Fibroblast of mammary gland (primary cell): ENCODE measurements at regions not wholly inside any gene's neighbourhood (a gene's known extent, or its start where the extent isn't known, plus 50 kb on each side); places are given as distances from the start of the nearest gene placed in this dataset.

ENCODE experiments used
- DNase-seq: peaks from one replicate; pipeline ENCODE4 v3.0.0-alpha.2; 2010; ENCODE audit warnings: low read depth
- H3K4me3 ChIP-seq: 2 replicates; pipeline ENCODE4 v1.5.1; 2011; ENCODE audit warnings: low read depth, mild to moderate bottlenecking, low read length, moderate library complexity; ENCODE audit not compliant: control insufficient read depth
- CTCF ChIP-seq: conservative IDR thresholded peaks from 2 replicates; pipeline ENCODE4 v1.5.1; 2011; ENCODE audit warnings: low read depth, low read length, inconsistent platforms; ENCODE audit not compliant: control insufficient read depth, insufficient read depth

GRCh38 chr13:109682534-109683244 lies 103.7 kb downstream of the IRS2 start:
- TF ChIP-seq CTCF = no peak
- no peak overlapping the region for H3K4me3 ChIP-seq
- DNase-seq = no peak

- H3K4me3 ChIP-seq = no peak overlapping the region
- DNase-seq = no peak
- no peak for TF ChIP-seq CTCF
These were observed 105.5 kb downstream of the IRS2 start for GRCh38 chr13:109680930-109681329.

GRCh38 chr13:109680288-109680687 lies 106.1 kb downstream of the IRS2 start:
- DNase-seq = no peak
- TF ChIP-seq CTCF = no peak
- H3K4me3 ChIP-seq = no peak overlapping the region

GRCh38 chr13:109678459-109678858 lies 107.9 kb downstream of the IRS2 start:
- TF ChIP-seq CTCF = no peak
- no peak overlapping the region for H3K4me3 ChIP-seq
- no peak for DNase-seq

GRCh38 chr13:109677206-109677605 lies 109.2 kb downstream of the IRS2 start:
- DNase-seq = no peak

GRCh38 chr13:109673477-109673876 lies 112.9 kb downstream of the IRS2 start:
- DNase-seq = peak; percentile 34
- no peak for TF ChIP-seq CTCF
- no peak overlapping the region for H3K4me3 ChIP-seq

More at GRCh38 chr13:109677206-109677605, 109.2 kb downstream of the IRS2 start:
- H3K4me3 ChIP-seq = no peak overlapping the region
- TF ChIP-seq CTCF = no peak
